Activated CD4-positive, alpha-beta T cell treated with anti-CD3 and anti-CD28 coated beads, Interleukin-2, amount 10 ng/mL, durations not matched to agents 24 days and 14 days (primary cell): ENCODE measurements at regions not wholly inside any gene's neighbourhood (a gene's known extent, or its start where the extent isn't known, plus 50 kb on each side); places are given as distances from the start of the nearest gene placed in this dataset.

Experiments used
- DNase-seq: peaks from one replicate; pipeline ENCODE4 v3.0.0; 2022
- H3K27ac Mint-ChIP-seq: one replicate; pipeline ENCODE4 v1.8.0; 2022; ENCODE audit warnings: mild to moderate bottlenecking, mixed read lengths
- H3K27me3 Mint-ChIP-seq: one replicate; pipeline ENCODE4 v1.8.0; 2022; ENCODE audit warnings: mixed read lengths
- H3K36me3 Mint-ChIP-seq: one replicate; pipeline ENCODE4 v1.8.0; 2022; ENCODE audit warnings: low read depth, mild to moderate bottlenecking, mixed read lengths
- H3K4me1 Mint-ChIP-seq: one replicate; pipeline ENCODE4 v1.8.0; 2021; ENCODE audit warnings: mixed read lengths
- H3K4me3 Mint-ChIP-seq: one replicate; pipeline ENCODE4 v1.8.0; 2022; ENCODE audit warnings: mild to moderate bottlenecking, moderate library complexity, mixed read lengths
- H3K9me3 Mint-ChIP-seq: one replicate; pipeline ENCODE4 v1.8.0; 2021; ENCODE audit warnings: mixed read lengths
- intact Hi-C: fragments of 100-400 bp; cut with micrococcal nuclease; formaldehyde crosslinking; loops from one replicate; pipeline ENCODE4 v1.15.1; 2023

DNA sequence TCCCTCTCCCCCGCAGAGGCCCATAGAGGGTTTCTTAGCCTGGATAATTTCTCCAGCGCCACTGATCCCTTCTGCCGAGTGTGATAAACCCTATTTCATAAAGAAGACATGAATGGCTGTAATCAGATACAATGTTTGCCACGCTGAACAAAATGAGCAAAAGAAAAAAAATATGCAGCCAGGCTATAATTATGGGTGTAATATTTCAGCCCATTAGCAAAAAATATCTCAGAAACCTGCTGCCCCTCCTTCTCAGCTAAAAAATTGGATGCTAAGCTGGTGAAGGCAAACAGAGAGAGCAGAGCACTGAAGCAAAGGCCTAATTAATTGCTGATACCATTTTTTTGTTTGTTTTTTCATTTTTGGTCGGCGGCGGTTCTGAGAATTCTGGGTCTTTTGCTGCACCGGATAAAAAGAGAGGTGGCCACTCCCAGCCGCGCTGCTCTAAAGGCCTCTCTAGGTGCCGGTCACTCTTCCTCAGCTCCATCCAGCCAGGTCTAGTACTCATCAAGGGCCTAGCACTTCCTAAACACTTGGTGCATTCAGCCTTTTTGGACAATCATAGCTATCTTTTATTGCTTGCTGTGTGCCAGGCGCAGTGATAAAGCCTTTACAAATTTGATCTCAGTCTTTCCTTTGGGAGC is 128.7 kb upstream of the TLE3 start:
- Mint-ChIP-seq H3K4me1 (peaks cover 7% of the 10 kb centered on the region), H3K27ac (no peak overlapping the region), H3K9me3 (peaks cover 12% of the 10 kb centered on the region), H3K4me3 (no peak overlapping the region), H3K36me3 (peaks cover 1% of the 10 kb centered on the region), H3K27me3 (peaks cover 22% of the 10 kb centered on the region)
- intact Hi-C loops, result no loop called here
- DNase-seq, result no peak

DNA sequence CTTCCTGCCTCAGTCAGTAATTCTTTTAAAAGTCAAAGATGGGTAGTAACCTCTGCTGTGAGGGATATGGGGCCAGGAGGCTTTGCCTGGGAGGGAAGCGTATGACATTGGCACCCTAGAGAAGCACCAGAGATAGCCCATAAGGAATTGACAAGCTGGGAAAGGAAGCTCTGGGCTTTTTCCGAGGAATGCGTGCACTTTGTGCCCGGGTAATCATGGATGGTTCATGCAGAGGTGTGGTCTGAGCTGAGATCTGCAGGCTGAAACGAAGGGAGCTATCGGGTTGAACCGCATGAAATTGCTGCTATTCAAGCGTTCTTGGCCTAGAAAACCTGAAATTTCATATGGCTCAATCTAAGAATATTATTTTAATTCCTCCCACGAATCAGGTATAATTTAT is 127.7 kb upstream of the TLE3 start:
- intact Hi-C loops, result no loop called here
- no peak for DNase-seq
- Mint-ChIP-seq H3K4me1 (peaks cover 7% of the 10 kb centered on the region), H3K27me3 (peaks cover 25% of the 10 kb centered on the region), H3K9me3 (peaks cover 11% of the 10 kb centered on the region), H3K36me3 (no peaks in the 10 kb centered on the region), H3K4me3 (no peak overlapping the region), H3K27ac (no peak overlapping the region)

DNA sequence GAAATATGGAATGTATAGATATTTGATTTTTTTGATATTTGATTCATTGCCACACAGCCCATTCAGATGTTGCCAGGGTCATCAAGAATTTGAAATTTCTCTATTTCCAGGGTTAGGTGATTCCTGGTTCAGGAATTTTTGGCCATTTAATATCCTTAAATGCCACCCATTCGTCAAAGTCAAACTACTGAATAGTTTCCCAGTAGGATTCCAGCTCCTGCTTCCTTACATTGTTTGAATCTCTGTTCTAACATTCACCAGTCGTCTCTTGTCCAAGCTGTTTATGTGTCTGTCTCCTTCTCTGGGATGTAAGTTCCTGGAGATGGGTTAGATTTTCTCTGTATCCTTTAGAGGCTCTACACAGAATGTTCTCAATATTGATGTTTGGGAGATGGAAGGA is 124.9 kb upstream of the TLE3 start:
- H3K27ac Mint-ChIP-seq, result no peak overlapping the region
- H3K9me3 Mint-ChIP-seq, result no peaks in the 10 kb centered on the region
- H3K4me3 Mint-ChIP-seq, result no peak overlapping the region
- H3K36me3 Mint-ChIP-seq, result no peaks in the 10 kb centered on the region
- no peak for DNase-seq
- peaks cover 7% of the 10 kb centered on the region for H3K4me1 Mint-ChIP-seq
- peaks cover 27% of the 10 kb centered on the region for H3K27me3 Mint-ChIP-seq
- intact Hi-C loops, result no loop called here

DNA sequence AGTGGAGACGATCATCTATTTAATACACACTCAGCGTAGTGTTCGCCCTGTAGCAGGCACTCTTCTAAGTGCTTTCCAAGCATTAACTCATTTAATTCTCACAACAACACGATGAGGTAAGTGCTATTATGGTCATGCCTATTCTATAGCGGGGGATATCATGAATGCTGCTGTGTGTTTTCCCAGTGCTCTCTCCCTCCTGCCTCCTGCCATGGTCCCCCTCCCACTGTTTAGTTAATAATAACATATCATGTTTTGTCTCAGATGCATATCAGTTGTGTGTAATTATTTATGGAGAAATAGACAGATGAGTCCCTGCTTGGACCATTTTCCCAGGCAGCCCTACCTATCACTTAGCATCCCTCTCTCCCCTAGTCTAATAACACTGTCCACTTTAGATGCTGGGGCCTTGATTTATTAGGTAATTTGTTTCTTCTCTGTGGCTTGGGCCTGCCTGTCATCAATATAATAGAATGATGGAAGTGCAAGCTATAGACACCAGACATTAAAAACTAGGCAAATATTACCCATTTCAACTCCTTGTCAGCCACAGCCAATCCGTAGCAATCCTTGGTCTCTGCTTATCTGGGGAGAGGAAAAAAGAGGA is 122.9 kb upstream of the TLE3 start:
- Mint-ChIP-seq H3K4me1 (peaks cover 7% of the 10 kb centered on the region), H3K27me3 (peaks cover 26% of the 10 kb centered on the region), H3K9me3 (no peaks in the 10 kb centered on the region), H3K36me3 (no peaks in the 10 kb centered on the region), H3K4me3 (no peak overlapping the region), H3K27ac (no peak overlapping the region)
- intact Hi-C loops, result no loop called here
- DNase-seq, result no peak

GRCh38 chr15:70219966-70220365 is 122.2 kb upstream of the TLE3 start:
- H3K27ac Mint-ChIP-seq, result no peak overlapping the region
- intact Hi-C loops, result no loop called here
- H3K36me3 Mint-ChIP-seq, result no peaks in the 10 kb centered on the region
- peaks cover 7% of the 10 kb centered on the region for H3K4me1 Mint-ChIP-seq
- no peak for DNase-seq
- no peak overlapping the region for H3K4me3 Mint-ChIP-seq
- peaks cover 25% of the 10 kb centered on the region for H3K27me3 Mint-ChIP-seq
- H3K9me3 Mint-ChIP-seq, result no peaks in the 10 kb centered on the region

GRCh38 chr15:70219256-70219895 is 121.7 kb upstream of the TLE3 start:
- Mint-ChIP-seq H3K36me3 (no peaks in the 10 kb centered on the region), H3K27ac (no peak overlapping the region)

DNA sequence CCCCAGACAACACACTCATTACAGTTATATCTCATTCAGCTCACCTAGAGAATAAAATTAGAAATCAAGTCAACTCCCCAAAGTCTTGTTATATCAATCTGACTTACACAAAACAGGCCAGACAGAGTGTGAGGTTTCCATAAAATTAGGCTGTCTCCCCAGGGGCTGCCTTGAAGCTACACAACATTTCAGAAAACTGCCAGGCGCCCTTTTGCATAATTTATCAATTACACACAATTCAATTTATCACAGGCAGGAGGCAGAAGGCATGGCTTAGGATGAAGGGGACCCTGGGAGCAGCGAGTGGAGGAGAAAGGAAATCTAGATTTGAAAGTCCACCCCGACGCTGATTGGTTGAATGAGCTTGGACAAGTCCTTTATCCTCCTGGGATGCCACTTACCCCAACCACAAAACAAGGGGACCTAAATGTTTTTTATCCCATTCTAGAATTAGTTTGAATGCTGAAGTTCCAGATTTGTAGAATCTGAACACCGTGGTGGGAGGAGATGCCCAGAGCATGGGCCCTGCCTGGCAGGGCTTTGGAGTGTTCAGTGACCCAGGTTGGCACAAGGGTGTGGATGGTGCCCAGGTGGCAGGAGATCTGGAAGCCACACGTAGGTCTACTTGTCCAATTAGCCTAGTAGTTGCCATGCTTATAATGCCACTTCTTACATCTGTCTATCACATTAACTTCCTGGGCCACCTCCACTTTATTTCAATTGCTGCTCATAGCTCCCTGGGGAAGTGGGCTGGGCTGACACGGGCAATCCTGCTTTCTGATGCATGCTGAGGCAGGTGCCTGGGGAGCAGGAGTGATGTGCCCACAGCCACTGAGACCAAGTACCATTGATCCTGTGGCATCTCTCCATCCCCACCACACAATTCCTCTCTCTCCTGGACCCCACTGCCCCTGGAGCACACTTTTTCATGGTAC is 119.8 kb upstream of the TLE3 start:
- Mint-ChIP-seq H3K27me3 (peaks cover 16% of the 10 kb centered on the region), H3K27ac (no peak overlapping the region), H3K4me1 (no peaks in the 10 kb centered on the region), H3K4me3 (no peak overlapping the region), H3K36me3 (no peaks in the 10 kb centered on the region), H3K9me3 (no peaks in the 10 kb centered on the region)
- no peak for DNase-seq
- intact Hi-C loops, result no loop called here

More at GRCh38 chr15:70219256-70219895, 121.7 kb upstream of the TLE3 start:
- Mint-ChIP-seq H3K4me3 (no peak overlapping the region), H3K9me3 (no peaks in the 10 kb centered on the region), H3K4me1 (peaks cover 7% of the 10 kb centered on the region), H3K27me3 (peaks cover 22% of the 10 kb centered on the region)
- intact Hi-C loops, result no loop called here
- no peak for DNase-seq

DNA sequence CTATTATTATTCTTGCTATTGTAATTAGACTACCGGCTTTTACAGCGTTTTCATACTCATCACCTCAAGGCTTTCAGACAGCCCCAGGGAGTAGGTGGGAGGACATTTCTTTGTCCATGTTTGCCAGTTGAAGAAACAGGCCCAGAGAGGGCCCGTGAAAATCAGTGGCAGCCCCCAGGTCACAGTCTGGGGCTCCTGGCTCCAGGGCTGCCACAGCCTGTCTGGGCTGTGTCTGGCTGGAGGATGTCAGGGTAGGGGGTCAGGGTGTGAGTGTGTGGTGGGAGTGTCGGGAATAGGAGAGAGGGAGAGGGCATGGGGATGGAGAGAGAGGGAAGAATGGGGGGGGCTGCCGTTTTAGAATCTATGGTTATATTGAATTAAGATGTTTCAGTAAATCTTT is 118.2 kb upstream of the TLE3 start:
- intact Hi-C loops, result no loop called here
- Mint-ChIP-seq H3K36me3 (no peaks in the 10 kb centered on the region), H3K27ac (no peak overlapping the region), H3K4me3 (no peak overlapping the region), H3K27me3 (peaks cover 14% of the 10 kb centered on the region), H3K9me3 (no peaks in the 10 kb centered on the region), H3K4me1 (no peaks in the 10 kb centered on the region)
- no peak for DNase-seq

GRCh38 chr15:70214941-70215635 is 117.4 kb upstream of the TLE3 start:
- H3K9me3 Mint-ChIP-seq, result no peaks in the 10 kb centered on the region
- no peaks in the 10 kb centered on the region for H3K36me3 Mint-ChIP-seq
- intact Hi-C loops, result no loop called here
- no peak for DNase-seq
- no peaks in the 10 kb centered on the region for H3K4me1 Mint-ChIP-seq
- no peak overlapping the region for H3K4me3 Mint-ChIP-seq
- peaks cover 19% of the 10 kb centered on the region for H3K27me3 Mint-ChIP-seq
- H3K27ac Mint-ChIP-seq, result no peak overlapping the region

GRCh38 chr15:70214276-70214675 is 116.6 kb upstream of the TLE3 start:
- intact Hi-C loops, result no loop called here
- H3K36me3 Mint-ChIP-seq, result no peaks in the 10 kb centered on the region
- no peak overlapping the region for H3K27ac Mint-ChIP-seq
- H3K27me3 Mint-ChIP-seq, result peaks cover 26% of the 10 kb centered on the region
- no peak for DNase-seq
- H3K4me1 Mint-ChIP-seq, result no peaks in the 10 kb centered on the region
- H3K4me3 Mint-ChIP-seq, result no peak overlapping the region
- no peaks in the 10 kb centered on the region for H3K9me3 Mint-ChIP-seq

DNA sequence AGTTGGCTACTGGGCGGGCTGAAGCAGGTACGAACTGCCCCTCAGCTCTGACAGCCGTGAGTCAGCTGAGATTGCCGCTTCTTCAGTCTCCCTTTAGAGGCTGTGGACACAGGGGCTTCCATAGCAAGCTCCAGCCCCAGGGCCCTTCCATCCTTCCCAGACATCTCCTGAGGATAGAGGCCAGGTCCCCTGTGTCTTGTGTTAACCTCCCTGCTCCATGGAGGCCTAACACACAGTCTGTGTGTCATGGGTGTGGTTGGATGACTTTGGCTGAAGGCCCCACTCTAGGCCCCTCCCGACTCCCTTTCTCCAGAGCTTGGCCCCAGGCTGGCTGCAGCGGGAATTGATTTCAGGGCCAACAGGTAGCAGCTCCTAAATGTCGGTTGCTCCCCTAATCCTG is 116.1 kb upstream of the TLE3 start:
- intact Hi-C loops, result no loop called here
- H3K9me3 Mint-ChIP-seq, result no peaks in the 10 kb centered on the region
- DNase-seq, result no peak

DNA sequence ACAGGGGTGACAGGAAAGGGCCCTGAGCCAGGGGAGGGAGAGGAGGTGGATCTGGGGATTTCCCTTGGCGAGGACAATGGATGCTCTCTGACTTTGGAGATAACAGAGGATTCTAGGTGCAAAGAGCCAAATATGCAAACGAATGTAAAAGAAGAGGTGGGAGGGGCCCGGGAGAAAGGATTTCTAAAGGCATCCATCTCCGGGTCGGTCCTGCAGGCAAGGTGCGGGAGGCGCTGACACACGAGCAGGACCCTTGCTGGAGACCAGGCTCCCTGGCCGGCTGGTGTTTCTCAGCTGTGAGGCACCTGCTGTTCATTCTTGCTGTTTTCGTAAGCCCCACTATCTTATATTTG is 115.2 kb upstream of the TLE3 start:
- Mint-ChIP-seq H3K36me3 (no peaks in the 10 kb centered on the region), H3K4me1 (no peaks in the 10 kb centered on the region), H3K27me3 (peaks cover 23% of the 10 kb centered on the region), H3K27ac (no peak overlapping the region), H3K9me3 (no peaks in the 10 kb centered on the region), H3K4me3 (no peak overlapping the region)
- DNase-seq, result no peak
- intact Hi-C loops, result no loop called here

More for the DNA sequence above, 116.1 kb upstream of the TLE3 start:
- peaks cover 26% of the 10 kb centered on the region for H3K27me3 Mint-ChIP-seq
- no peak overlapping the region for H3K27ac Mint-ChIP-seq
- no peak overlapping the region for H3K4me3 Mint-ChIP-seq
- H3K4me1 Mint-ChIP-seq, result no peaks in the 10 kb centered on the region
- no peaks in the 10 kb centered on the region for H3K36me3 Mint-ChIP-seq

DNA sequence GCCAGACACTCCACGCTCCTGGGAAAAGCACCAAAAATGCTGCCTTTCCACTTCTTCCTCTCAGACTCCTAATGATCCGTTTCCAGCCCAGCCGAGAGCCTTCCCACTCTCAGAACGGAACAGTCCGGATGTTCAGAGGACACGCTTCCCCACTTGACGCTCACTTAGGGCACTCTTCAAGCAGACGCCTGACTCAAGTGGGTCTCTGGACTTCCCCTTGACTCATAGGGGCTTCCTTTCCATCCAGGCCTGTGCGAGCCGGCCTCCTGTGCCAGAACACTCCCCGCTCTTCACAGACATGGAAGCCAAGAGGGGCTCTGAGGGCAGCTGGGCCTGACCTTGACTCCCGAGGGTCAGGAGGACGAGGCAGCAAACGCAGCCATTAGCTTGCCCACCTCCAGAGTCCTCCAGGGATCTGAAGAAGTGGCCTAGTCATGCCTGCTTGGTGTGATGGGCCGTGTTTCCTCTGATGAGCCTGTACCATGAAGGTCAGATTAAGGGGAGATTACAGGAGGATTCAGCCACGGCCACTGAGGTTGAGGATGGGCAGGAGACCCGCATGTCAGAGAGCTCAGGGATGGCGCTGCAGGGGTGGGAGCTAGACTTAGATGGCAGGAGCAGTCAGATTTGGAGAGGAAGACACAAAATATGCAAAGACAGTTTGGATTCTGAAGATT is 114.7 kb upstream of the TLE3 start:
- H3K36me3 Mint-ChIP-seq, result no peaks in the 10 kb centered on the region
- H3K27me3 Mint-ChIP-seq, result peaks cover 27% of the 10 kb centered on the region
- no peaks in the 10 kb centered on the region for H3K9me3 Mint-ChIP-seq
- intact Hi-C loops, result no loop called here
- DNase-seq, result no peak
- no peak overlapping the region for H3K4me3 Mint-ChIP-seq
- H3K27ac Mint-ChIP-seq, result no peak overlapping the region
- no peaks in the 10 kb centered on the region for H3K4me1 Mint-ChIP-seq
